GM21576 (cell line): ENCODE measurements at regions not wholly inside any gene's neighbourhood (a gene's known extent, or its start where the extent isn't known, plus 50 kb on each side); places are given as distances from the start of the nearest gene placed in this dataset.

Experiments
- ATAC-seq: cut with Tn5 transposase; IDR thresholded peaks from one replicate; pipeline ENCODE4 v1.9.1; 2021; ENCODE audit warnings: mild to moderate bottlenecking, moderate library complexity; ENCODE audit not compliant: unreplicated experiment

DNA sequence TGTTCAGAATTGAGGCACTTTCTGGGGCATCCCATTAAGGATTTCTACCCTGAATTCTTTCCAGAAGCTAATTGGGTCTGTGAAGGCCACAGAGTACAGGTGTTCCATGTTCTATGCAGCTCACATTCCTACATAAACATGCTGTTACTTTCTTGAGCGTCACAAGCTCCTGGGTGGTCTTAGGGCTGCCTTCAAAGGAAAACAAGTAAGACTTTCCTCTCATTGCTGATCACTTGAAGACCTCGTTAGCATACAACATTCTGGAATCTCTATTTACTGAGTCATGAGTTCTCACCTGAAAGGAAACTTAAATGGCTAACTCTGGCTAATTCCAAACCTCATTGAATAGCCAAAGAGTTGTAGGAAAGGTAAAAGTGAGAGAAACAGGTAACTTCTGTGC lies 63.0 kb upstream of the HMGA2 start:
- ATAC-seq, result no peak

DNA sequence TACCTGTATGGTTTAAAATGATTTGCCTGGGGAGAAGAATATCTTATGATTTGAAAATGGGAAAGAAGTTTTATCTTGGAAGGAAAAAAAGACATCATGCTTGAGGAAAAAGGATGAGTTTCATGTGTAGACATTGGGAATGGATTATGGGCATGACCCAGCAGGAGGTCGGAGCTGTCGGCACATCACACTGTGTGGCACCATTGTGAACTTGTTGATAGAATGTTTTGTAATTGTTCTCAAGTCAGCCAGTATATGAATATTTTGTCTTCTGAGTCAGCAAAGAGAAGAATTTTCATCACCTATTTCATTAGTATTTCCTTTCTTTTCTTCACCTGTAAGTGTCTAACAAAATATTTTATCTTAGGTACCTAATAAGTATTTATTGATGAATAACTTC lies 60.0 kb upstream of the HMGA2 start:
- ATAC-seq, result no peak

DNA sequence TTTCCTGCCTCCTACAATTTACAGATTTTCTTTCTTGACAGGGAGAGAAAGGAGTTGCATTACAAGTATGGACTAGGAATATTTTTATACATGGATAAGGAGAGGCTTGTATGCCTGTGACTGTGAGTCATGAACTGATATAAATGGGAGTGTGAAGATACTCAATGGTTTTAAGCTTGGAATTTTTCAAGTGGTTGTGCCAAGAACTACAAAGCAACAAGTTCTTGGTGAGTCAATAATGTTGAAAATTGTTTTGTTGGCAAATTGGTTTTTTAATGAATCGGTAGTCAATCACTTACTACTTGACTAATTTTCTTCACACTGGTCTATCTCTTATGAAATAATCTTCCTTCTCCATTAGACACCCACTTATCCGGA lies 58.9 kb upstream of the HMGA2 start:
- no peak for ATAC-seq

DNA sequence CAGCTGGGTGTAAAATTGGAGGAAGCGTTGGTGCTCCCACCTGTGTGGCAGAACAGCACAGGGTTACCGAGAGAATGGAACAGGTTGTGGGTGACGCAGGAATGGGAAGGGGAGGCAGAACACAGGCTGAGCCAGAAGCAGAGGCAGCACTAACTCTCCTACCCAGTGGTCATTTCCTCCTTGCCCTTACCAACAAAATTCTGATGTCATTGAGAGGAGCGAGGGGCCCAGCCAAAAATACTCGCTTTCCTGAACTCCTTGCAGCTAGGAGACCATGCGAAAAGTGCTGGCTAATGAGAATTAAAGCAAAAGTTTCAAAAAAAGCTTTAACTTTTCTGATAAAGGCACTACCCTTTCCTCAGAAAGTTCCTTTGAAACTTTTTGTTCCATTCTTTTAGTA lies 54.4 kb upstream of the HMGA2 start:
- ATAC-seq, result no peak
